ENCODE measurements at regions not wholly inside any gene's neighbourhood (a gene's known extent, or its start where the extent isn't known, plus 50 kb on each side); places are given as distances from the start of the nearest gene placed in this dataset.
A peak's percentile ranks its signal among the peaks of the same experiment; 100 is the strongest.

GRCh38 chr16:5635331-5635730 is 537.7 kb upstream of the EEF2KMT start:
- no peak overlapping the region for H3K27ac ChIP-seq (ENCODE audit: extremely low read depth, low read depth, low read length)
- no peak overlapping the region for H3K4me3 ChIP-seq (ENCODE audit: low read depth, low read length)
- TF ChIP-seq ZNF350 (tag by site-specific recombination; IDR thresholded peaks at IDR 0.05), result no peak
- TF ChIP-seq ZNF155 (tag by site-specific recombination; IDR thresholded peaks at IDR 0.05), result no peak
- no peak for TF ChIP-seq MZF1 (tag by site-specific recombination; IDR thresholded peaks at IDR 0.05; ENCODE audit: borderline replicate concordance)
- no peak for TF ChIP-seq ZNF473 (tag by site-specific recombination; IDR thresholded peaks at IDR 0.05)
- no peak for TF ChIP-seq ZNF585B (tag by site-specific recombination; IDR thresholded peaks at IDR 0.05)
- ChIA-PET CTCF (interaction anchor here (1.9 kb wide), 1 partner anchor 19 kb away, joined by 7 read pairs; no protein-coding TSS in a partner anchor), POLR2A (no interaction called here)
- no peaks in the 10 kb centered on the region for H3K4me1 ChIP-seq (ENCODE audit: control insufficient read depth, insufficient read depth, low read length)
- H3K9me3 ChIP-seq (ENCODE audit: control insufficient read depth, insufficient read depth, low read depth, low read length), result no peaks in the 10 kb centered on the region
- H3K36me3 ChIP-seq (ENCODE audit: control insufficient read depth in 2 of 2, insufficient read depth in 1 of 2, low read length in 2 of 2), result no peaks in the 10 kb centered on the region

GRCh38 chr16:5634666-5635180 is 537.1 kb upstream of the EEF2KMT start:
- ChIA-PET POLR2A (no interaction called here), CTCF (interaction anchor here (0.6 to 2.2 kb wide), 8 partner anchors 8 to 98 kb away, joined by 3 to 10 read pairs (median 4); no protein-coding TSS in a partner anchor)
- H3K4me1 ChIP-seq (ENCODE audit: control insufficient read depth, insufficient read depth, low read length), result no peaks in the 10 kb centered on the region
- H3K4me3 ChIP-seq (ENCODE audit: low read depth, low read length), result no peak overlapping the region
- no peaks in the 10 kb centered on the region for H3K9me3 ChIP-seq (ENCODE audit: control insufficient read depth, insufficient read depth, low read depth, low read length)
- TF ChIP-seq KLF16 (tag by site-specific recombination; IDR thresholded peaks at IDR 0.05), result no peak
- no peak for TF ChIP-seq GLIS1 (tag by site-specific recombination; IDR thresholded peaks at IDR 0.05)
- no peak for TF ChIP-seq ZFHX2 (tag by site-specific recombination; conservative IDR thresholded peaks at IDR 0.05)
- TF ChIP-seq SALL2 (tag by site-specific recombination; IDR thresholded peaks at IDR 0.05; ENCODE audit: borderline replicate concordance), result no peak
- TF ChIP-seq ZSCAN30 (tag by site-specific recombination; IDR thresholded peaks at IDR 0.05), result no peak
- no peak for TF ChIP-seq ZNF341 (tag by site-specific recombination; IDR thresholded peaks at IDR 0.05; ENCODE audit: low read depth)
- no peak for TF ChIP-seq ZNF202 (tag by site-specific recombination; IDR thresholded peaks at IDR 0.05; ENCODE audit: borderline replicate concordance)
- no peak for TF ChIP-seq PRDM10 (tag by site-specific recombination; IDR thresholded peaks at IDR 0.05)
- TF ChIP-seq ZBTB49 (tag by site-specific recombination; IDR thresholded peaks at IDR 0.05; ENCODE audit: low read depth), result no peak
- no peaks in the 10 kb centered on the region for H3K36me3 ChIP-seq (ENCODE audit: control insufficient read depth in 2 of 2, insufficient read depth in 1 of 2, low read length in 2 of 2)
- H3K27ac ChIP-seq (ENCODE audit: extremely low read depth, low read depth, low read length), result no peak overlapping the region

GRCh38 chr16:5633845-5634440 is 536.3 kb upstream of the EEF2KMT start:
- H3K4me3 ChIP-seq (ENCODE audit: low read depth, low read length), result no peak overlapping the region
- ChIA-PET CTCF (interaction anchor here (0.6 to 2.2 kb wide), 9 partner anchors 9 to 576 kb away, joined by 3 to 10 read pairs (median 5); no protein-coding TSS in a partner anchor), POLR2A (no interaction called here)
- H3K36me3 ChIP-seq (ENCODE audit: control insufficient read depth in 2 of 2, insufficient read depth in 1 of 2, low read length in 2 of 2), result no peaks in the 10 kb centered on the region
- H3K9me3 ChIP-seq (ENCODE audit: control insufficient read depth, insufficient read depth, low read depth, low read length), result no peaks in the 10 kb centered on the region
- peak; percentile 26 for TF ChIP-seq ZNF654 (tag by site-specific recombination; IDR thresholded peaks at IDR 0.05; ENCODE audit: low read depth)
- no peak for TF ChIP-seq ZNF132 (tag by site-specific recombination; IDR thresholded peaks at IDR 0.05; ENCODE audit: borderline replicate concordance)
- H3K27ac ChIP-seq (ENCODE audit: extremely low read depth, low read depth, low read length), result no peak overlapping the region
- H3K4me1 ChIP-seq (ENCODE audit: control insufficient read depth, insufficient read depth, low read length), result no peaks in the 10 kb centered on the region

Data from HEK293 (cell line).